ENCODE measurements at regions not wholly inside any gene's neighbourhood (a gene's known extent, or its start where the extent isn't known, plus 50 kb on each side); places are given as distances from the start of the nearest gene placed in this dataset.

- TF ChIP-seq, protein P1, sequence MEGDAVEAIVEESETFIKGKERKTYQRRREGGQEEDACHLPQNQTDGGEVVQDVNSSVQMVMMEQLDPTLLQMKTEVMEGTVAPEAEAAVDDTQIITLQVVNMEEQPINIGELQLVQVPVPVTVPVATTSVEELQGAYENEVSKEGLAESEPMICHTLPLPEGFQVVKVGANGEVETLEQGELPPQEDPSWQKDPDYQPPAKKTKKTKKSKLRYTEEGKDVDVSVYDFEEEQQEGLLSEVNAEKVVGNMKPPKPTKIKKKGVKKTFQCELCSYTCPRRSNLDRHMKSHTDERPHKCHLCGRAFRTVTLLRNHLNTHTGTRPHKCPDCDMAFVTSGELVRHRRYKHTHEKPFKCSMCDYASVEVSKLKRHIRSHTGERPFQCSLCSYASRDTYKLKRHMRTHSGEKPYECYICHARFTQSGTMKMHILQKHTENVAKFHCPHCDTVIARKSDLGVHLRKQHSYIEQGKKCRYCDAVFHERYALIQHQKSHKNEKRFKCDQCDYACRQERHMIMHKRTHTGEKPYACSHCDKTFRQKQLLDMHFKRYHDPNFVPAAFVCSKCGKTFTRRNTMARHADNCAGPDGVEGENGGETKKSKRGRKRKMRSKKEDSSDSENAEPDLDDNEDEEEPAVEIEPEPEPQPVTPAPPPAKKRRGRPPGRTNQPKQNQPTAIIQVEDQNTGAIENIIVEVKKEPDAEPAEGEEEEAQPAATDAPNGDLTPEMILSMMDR (IDR thresholded peaks at IDR 0.05) = no peak
- no peak for TF ChIP-seq POLR2AphosphoS5 (IDR thresholded peaks at IDR 0.05)
- no peak for TF ChIP-seq POLR2A (IDR thresholded peaks at IDR 0.05)
These were observed 80.0 kb upstream of the TOP1 start for GRCh38 chr20:40948465-40949267.
